ENCODE measurements at regions not wholly inside any gene's neighbourhood (a gene's known extent, or its start where the extent isn't known, plus 50 kb on each side); places are given as distances from the start of the nearest gene placed in this dataset.

- H2AK5ac ChIP-seq (ENCODE audit: low read depth, low read length), result no peak overlapping the region
- no TSS peak for BruUV-seq (replicated peaks)
- H3K4ac ChIP-seq (ENCODE audit: low read depth, low read length), result no peak overlapping the region
- ATAC-seq (ENCODE audit: low read depth), result no peak
- H3K9me3 ChIP-seq (ENCODE audit: control insufficient read depth, insufficient read depth, low read length), result no peaks in the 10 kb centered on the region
- no peak overlapping the region for H2BK20ac ChIP-seq (ENCODE audit: low read depth, low read length)
- no peaks in the 10 kb centered on the region for H3K27me3 ChIP-seq (ENCODE audit: control insufficient read depth, insufficient read depth, low read length)
- no peak overlapping the region for H2BK5ac ChIP-seq (ENCODE audit: low read depth, low read length, poor library complexity, severe bottlenecking)
- no peaks in the 10 kb centered on the region for H3K36me3 ChIP-seq (ENCODE audit: control insufficient read depth, insufficient read depth, low read length)
- ChIA-PET POLR2A (ENCODE audit: unreplicated experiment) (no interaction called here), CTCF (no interaction called here)
- no peak overlapping the region for H3K14ac ChIP-seq (replicated peaks; ENCODE audit: low read depth, low read length)
- DNase-seq, result no peak
- H3K27ac ChIP-seq (ENCODE audit: insufficient read depth, low read length), result no peak overlapping the region
- no peaks in the 10 kb centered on the region; a peak in 1 of 4 replicates for H3K79me1 ChIP-seq (ENCODE audit: low read depth in 1 of 2, low read length in 2 of 2)
- H3K4me2 ChIP-seq (ENCODE audit: low read depth, low read length), result no peak overlapping the region
- no peak overlapping the region for H2AK9ac ChIP-seq (replicated peaks; ENCODE audit: low read depth, low read length, poor library complexity)
- H3K18ac ChIP-seq (ENCODE audit: low read depth, low read length), result no peak overlapping the region
- H2BK120ac ChIP-seq (ENCODE audit: low read depth, low read length), result no peak overlapping the region
- no peaks in the 10 kb centered on the region for H4K20me1 ChIP-seq (ENCODE audit: insufficient read depth, low read length)
- no peak overlapping the region for H3K4me3 ChIP-seq (ENCODE audit: insufficient read depth, low read depth, low read length)
- dilution Hi-C loops (cut with HindIII; ENCODE audit: low sequenced_read_pairs, unreplicated experiment), result no loop called here
- WGBS, 2 experiments (ENCODE audit: extremely low coverage in 2 of 2, insufficient read length in 1 of 2), result 100% methylated on average over 2 of the region's 5 CpGs; no CpG with 5 or more reads in 1 of the 2 experiments
- intact Hi-C loops (cut with micrococcal nuclease), result loop anchor here (5.0 kb wide), 2 partner anchors 86 to 286 kb away; no protein-coding TSS in a partner anchor
- no peak overlapping the region for H3K23ac ChIP-seq (ENCODE audit: low read depth, low read length)
- H4K8ac ChIP-seq (ENCODE audit: low read depth in 2 of 2, low read length in 2 of 2), result no peak overlapping the region
- no peak overlapping the region for H4K5ac ChIP-seq (ENCODE audit: low read depth, low read length)
- H2AFZ ChIP-seq (replicated peaks; ENCODE audit: low read length, poor library complexity), result no peak overlapping the region
- H3K9me1 ChIP-seq (ENCODE audit: insufficient read depth, low read length), result no peaks in the 10 kb centered on the region
- H4K91ac ChIP-seq (ENCODE audit: insufficient read depth, low read depth, low read length), result no peak overlapping the region
- no peak overlapping the region for H3K9ac ChIP-seq (ENCODE audit: low read depth, low read length)
- in situ Hi-C loops (cut with MboI; ENCODE audit: low sequenced_read_pairs), result no loop called here
- H3K56ac ChIP-seq (ENCODE audit: extremely low read depth, insufficient read depth, low read length), result no peak overlapping the region
- TF ChIP-seq FOS (IDR thresholded peaks at IDR 0.05; ENCODE audit: low read depth, low read length) (no peak), MXI1 (IDR thresholded peaks at IDR 0.05; ENCODE audit: borderline replicate concordance, low read depth, low read length) (no peak), MAZ (IDR thresholded peaks at IDR 0.05; ENCODE audit: borderline replicate concordance, low read depth, low read length) (no peak), BHLHE40 (IDR thresholded peaks at IDR 0.05; ENCODE audit: low read depth, low read length) (no peak), CHD1 (IDR thresholded peaks at IDR 0.05; ENCODE audit: low read depth, low read length) (no peak), RAD21 (IDR thresholded peaks at IDR 0.05; ENCODE audit: low read length) (no peak), SMC3 (IDR thresholded peaks at IDR 0.05; ENCODE audit: low read depth, low read length) (no peak), CEBPB (IDR thresholded peaks at IDR 0.05; ENCODE audit: low read depth, low read length) (no peak), MAFK (IDR thresholded peaks at IDR 0.05; ENCODE audit: low read depth, low read length) (no peak)
- TF ChIP-seq, protein P1, sequence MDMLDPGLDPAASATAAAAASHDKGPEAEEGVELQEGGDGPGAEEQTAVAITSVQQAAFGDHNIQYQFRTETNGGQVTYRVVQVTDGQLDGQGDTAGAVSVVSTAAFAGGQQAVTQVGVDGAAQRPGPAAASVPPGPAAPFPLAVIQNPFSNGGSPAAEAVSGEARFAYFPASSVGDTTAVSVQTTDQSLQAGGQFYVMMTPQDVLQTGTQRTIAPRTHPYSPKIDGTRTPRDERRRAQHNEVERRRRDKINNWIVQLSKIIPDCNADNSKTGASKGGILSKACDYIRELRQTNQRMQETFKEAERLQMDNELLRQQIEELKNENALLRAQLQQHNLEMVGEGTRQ (IDR thresholded peaks at IDR 0.05; ENCODE audit: low read depth, low read length), result no peak
- H2BK15ac ChIP-seq (ENCODE audit: low read depth, low read length), result no peak overlapping the region
- H3K4me1 ChIP-seq (ENCODE audit: control insufficient read depth, insufficient read depth, low read length), result no peaks in the 10 kb centered on the region
These were observed 151.7 kb upstream of the POU5F2 start for GRCh38 chr5:93893075-93893474.
